Liver (tissue), 8 donors: ENCODE measurements at regions not wholly inside any gene's neighbourhood (a gene's known extent, or its start where the extent isn't known, plus 50 kb on each side); places are given as distances from the start of the nearest gene placed in this dataset.
"Not testable (repeated sequence)": the region's sequence is repeated elsewhere in the genome, so short reads cannot be mapped to it uniquely, and the experiment has no call there.

Experiments
- DNase-seq: peaks from one replicate; pipeline ENCODE4 v3.0.0-alpha.2; 2017; ENCODE audit warnings: low spot score
- H3K27ac ChIP-seq, 2 donors: one replicate each; pipeline ENCODE4 v1.7.0; 2013; ENCODE audit warnings: inconsistent platforms in 2 of 2, low read length in 2 of 2, control low read depth in 1 of 2, low read depth in 1 of 2, mild to moderate bottlenecking in 1 of 2
- H3K27me3 ChIP-seq, 4 donors: one replicate each; pipeline versions ENCODE4 v1.6.1 to v1.7.0; 2013; ENCODE audit warnings: low read length in 3 of 4, inconsistent platforms in 1 of 4, mild to moderate bottlenecking in 1 of 4, moderate library complexity in 1 of 4; ENCODE audit not compliant: control insufficient read depth in 4 of 4, insufficient read depth in 4 of 4
- H3K36me3 ChIP-seq, 4 donors: one replicate each; pipeline versions ENCODE4 v1.6.1 to v1.7.0; 2013; ENCODE audit warnings: low read length in 3 of 4, mild to moderate bottlenecking in 3 of 4, low read depth in 1 of 4, moderate library complexity in 1 of 4; ENCODE audit not compliant: control insufficient read depth in 4 of 4, insufficient read depth in 3 of 4
- H3K4me1 ChIP-seq, 4 donors: one replicate each; pipeline versions ENCODE4 v1.6.1 to v1.7.0; 2013; ENCODE audit warnings: low read length in 3 of 4, mild to moderate bottlenecking in 3 of 4, moderate library complexity in 1 of 4; ENCODE audit not compliant: control insufficient read depth in 4 of 4, insufficient read depth in 4 of 4
- H3K4me3 ChIP-seq, 3 donors: one replicate each; pipeline versions ENCODE4 v1.6.1 to v1.7.0; 2013; ENCODE audit warnings: low read length in 3 of 3, control low read depth in 1 of 3, low read depth in 1 of 3, mild to moderate bottlenecking in 1 of 3
- H3K9ac ChIP-seq, 2 donors: one replicate each; pipeline ENCODE4 v1.7.0; 2013; ENCODE audit warnings: low read length in 2 of 2, mild to moderate bottlenecking in 2 of 2, moderate library complexity in 2 of 2, control low read depth in 1 of 2, low read depth in 1 of 2
- H3K9me3 ChIP-seq, 4 donors: one replicate each; pipeline versions ENCODE4 v1.6.1 to v1.7.0; 2013; ENCODE audit warnings: low read length in 3 of 4; ENCODE audit not compliant: control insufficient read depth in 4 of 4
- EGR1 ChIP-seq, 2 donors: IDR thresholded peaks; 2 replicates each; pipeline ENCODE4 v1.6.1; 2016 to 2018; ENCODE audit warnings: antibody characterized with exemption in 2 of 2, low read depth in 2 of 2
- FOXA1 ChIP-seq: IDR thresholded peaks from 2 replicates; pipeline ENCODE4 v1.6.1; 2016; ENCODE audit warnings: antibody characterized with exemption
- FOXA2 ChIP-seq: IDR thresholded peaks from 2 replicates; pipeline ENCODE4 v1.6.1; 2016; ENCODE audit warnings: antibody characterized with exemption
- GABPA ChIP-seq, 2 donors: IDR thresholded peaks in 1 of 2; conservative IDR thresholded peaks in 1 of 2; 2 replicates each; pipeline ENCODE4 v1.6.1; 2016; ENCODE audit warnings: antibody characterized with exemption in 2 of 2, mild to moderate bottlenecking in 1 of 2, moderate library complexity in 1 of 2
- HNF4A ChIP-seq, 2 donors: conservative IDR thresholded peaks; 2 replicates each; pipeline ENCODE4 v1.6.1; 2016; ENCODE audit warnings: antibody characterized with exemption in 2 of 2, mild to moderate bottlenecking in 2 of 2
- HNF4G ChIP-seq: IDR thresholded peaks from 2 replicates; pipeline ENCODE4 v1.6.1; 2016; ENCODE audit warnings: antibody characterized with exemption
- NR2F2 ChIP-seq: IDR thresholded peaks from 2 replicates; pipeline ENCODE4 v1.6.1; 2016; ENCODE audit warnings: antibody characterized with exemption
- RAD21 ChIP-seq, 2 donors: IDR thresholded peaks; 2 replicates each; pipeline ENCODE4 v1.6.1; 2016; ENCODE audit warnings: antibody characterized with exemption in 2 of 2, mild to moderate bottlenecking in 2 of 2
- RXRA ChIP-seq, 2 donors: IDR thresholded peaks; 2 replicates each; pipeline ENCODE4 v1.6.1; 2017 to 2018; ENCODE audit warnings: antibody characterized with exemption in 2 of 2, mild to moderate bottlenecking in 1 of 2
- SP1 ChIP-seq: IDR thresholded peaks from 2 replicates; pipeline ENCODE4 v1.6.1; 2018; ENCODE audit warnings: antibody characterized with exemption, mild to moderate bottlenecking
- TAF1 ChIP-seq: conservative IDR thresholded peaks from 2 replicates; pipeline ENCODE4 v1.6.1; 2016; ENCODE audit warnings: antibody characterized with exemption, mild to moderate bottlenecking
- YY1 ChIP-seq: IDR thresholded peaks from 2 replicates; pipeline ENCODE4 v1.6.1; 2016; ENCODE audit warnings: antibody characterized with exemption, mild to moderate bottlenecking
- WGBS: extraction: QIAGEN DNeasy Blood & Tissue Kit; methylation state at CpG from one replicate; pipeline ENCODE4 v1.1.7; 2013; 5-methylcytosine and 5-hydroxymethylcytosine counted together
- TF ChIP-seq, protein P1 (sequence below): IDR thresholded peaks from 2 replicates; pipeline ENCODE4 v1.6.1; 2016; ENCODE audit warnings: antibody characterized with exemption
- TF ChIP-seq, protein P2 (sequence below): IDR thresholded peaks from 2 replicates; pipeline ENCODE4 v1.6.1; 2016; ENCODE audit warnings: antibody characterized with exemption
- TF ChIP-seq, protein P3 (sequence below): IDR thresholded peaks from 2 replicates; pipeline ENCODE4 v1.6.1; 2016; ENCODE audit warnings: antibody characterized with exemption, mild to moderate bottlenecking
- TF ChIP-seq, protein P4 (sequence below): fragments of 150-350 bp; IDR thresholded peaks from 2 replicates; pipeline ENCODE4 v1.5.1; 2017; ENCODE audit warnings: improper control_type of control experiment, low read depth, low read length; ENCODE audit not compliant: missing input control
- TF ChIP-seq, protein P5 (sequence below): IDR thresholded peaks from 2 replicates; pipeline ENCODE4 v1.6.1; 2016; ENCODE audit warnings: antibody characterized with exemption
- donor health status: healthy.
- donor health status: healthy.
- donor health status: healthy.
- donor health status: healthy.
- donor health status: healthy.

DNA sequence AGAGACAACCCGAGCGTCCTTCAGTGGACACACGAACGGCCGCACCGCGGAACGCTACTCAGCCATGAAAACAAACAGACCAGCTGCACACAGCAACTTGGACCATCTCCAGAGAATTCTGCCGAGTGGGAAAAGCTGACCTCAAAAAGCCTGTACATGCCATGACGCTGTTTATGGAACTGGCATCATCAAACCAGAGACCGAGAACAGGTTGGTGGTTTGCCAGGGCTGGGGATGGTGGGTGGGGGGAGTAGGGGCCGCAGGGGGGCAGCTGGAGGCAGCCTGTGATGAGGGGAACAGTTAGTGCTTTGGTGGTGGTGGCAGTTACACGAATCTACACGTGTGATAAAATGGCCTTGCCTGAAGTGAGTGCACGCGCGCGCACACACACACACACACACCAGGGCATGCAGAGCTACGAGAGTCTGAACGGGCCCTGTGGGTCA lies 169.8 kb downstream of the LAT start:
- no peak overlapping the region for H3K9ac ChIP-seq
- TF ChIP-seq YY1 (no peak), SP1 (no peak), TAF1 (no peak), FOXA2 (no peak), GABPA (IDR thresholded peaks at IDR 0.05 in 1 of 2, conservative IDR thresholded peaks at IDR 0.05 in 1 of 2) (no peak), EGR1 (IDR thresholded peaks at IDR 0.05; ENCODE audit: low read depth in 2 of 2) (no peak), FOXA1 (no peak), HNF4A (conservative IDR thresholded peaks at IDR 0.05) (no peak), RAD21 (IDR thresholded peaks at IDR 0.05) (no peak), HNF4G (no peak), RXRA (IDR thresholded peaks at IDR 0.05) (no peak), NR2F2 (no peak)
- TF ChIP-seq, protein P1, sequence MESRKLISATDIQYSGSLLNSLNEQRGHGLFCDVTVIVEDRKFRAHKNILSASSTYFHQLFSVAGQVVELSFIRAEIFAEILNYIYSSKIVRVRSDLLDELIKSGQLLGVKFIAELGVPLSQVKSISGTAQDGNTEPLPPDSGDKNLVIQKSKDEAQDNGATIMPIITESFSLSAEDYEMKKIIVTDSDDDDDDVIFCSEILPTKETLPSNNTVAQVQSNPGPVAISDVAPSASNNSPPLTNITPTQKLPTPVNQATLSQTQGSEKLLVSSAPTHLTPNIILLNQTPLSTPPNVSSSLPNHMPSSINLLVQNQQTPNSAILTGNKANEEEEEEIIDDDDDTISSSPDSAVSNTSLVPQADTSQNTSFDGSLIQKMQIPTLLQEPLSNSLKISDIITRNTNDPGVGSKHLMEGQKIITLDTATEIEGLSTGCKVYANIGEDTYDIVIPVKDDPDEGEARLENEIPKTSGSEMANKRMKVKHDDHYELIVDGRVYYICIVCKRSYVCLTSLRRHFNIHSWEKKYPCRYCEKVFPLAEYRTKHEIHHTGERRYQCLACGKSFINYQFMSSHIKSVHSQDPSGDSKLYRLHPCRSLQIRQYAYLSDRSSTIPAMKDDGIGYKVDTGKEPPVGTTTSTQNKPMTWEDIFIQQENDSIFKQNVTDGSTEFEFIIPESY: no peak
- TF ChIP-seq, protein P2, sequence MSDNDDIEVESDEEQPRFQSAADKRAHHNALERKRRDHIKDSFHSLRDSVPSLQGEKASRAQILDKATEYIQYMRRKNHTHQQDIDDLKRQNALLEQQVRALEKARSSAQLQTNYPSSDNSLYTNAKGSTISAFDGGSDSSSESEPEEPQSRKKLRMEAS: no peak
- TF ChIP-seq, protein P3, sequence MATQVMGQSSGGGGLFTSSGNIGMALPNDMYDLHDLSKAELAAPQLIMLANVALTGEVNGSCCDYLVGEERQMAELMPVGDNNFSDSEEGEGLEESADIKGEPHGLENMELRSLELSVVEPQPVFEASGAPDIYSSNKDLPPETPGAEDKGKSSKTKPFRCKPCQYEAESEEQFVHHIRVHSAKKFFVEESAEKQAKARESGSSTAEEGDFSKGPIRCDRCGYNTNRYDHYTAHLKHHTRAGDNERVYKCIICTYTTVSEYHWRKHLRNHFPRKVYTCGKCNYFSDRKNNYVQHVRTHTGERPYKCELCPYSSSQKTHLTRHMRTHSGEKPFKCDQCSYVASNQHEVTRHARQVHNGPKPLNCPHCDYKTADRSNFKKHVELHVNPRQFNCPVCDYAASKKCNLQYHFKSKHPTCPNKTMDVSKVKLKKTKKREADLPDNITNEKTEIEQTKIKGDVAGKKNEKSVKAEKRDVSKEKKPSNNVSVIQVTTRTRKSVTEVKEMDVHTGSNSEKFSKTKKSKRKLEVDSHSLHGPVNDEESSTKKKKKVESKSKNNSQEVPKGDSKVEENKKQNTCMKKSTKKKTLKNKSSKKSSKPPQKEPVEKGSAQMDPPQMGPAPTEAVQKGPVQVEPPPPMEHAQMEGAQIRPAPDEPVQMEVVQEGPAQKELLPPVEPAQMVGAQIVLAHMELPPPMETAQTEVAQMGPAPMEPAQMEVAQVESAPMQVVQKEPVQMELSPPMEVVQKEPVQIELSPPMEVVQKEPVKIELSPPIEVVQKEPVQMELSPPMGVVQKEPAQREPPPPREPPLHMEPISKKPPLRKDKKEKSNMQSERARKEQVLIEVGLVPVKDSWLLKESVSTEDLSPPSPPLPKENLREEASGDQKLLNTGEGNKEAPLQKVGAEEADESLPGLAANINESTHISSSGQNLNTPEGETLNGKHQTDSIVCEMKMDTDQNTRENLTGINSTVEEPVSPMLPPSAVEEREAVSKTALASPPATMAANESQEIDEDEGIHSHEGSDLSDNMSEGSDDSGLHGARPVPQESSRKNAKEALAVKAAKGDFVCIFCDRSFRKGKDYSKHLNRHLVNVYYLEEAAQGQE: no peak
- TF ChIP-seq, protein P4, sequence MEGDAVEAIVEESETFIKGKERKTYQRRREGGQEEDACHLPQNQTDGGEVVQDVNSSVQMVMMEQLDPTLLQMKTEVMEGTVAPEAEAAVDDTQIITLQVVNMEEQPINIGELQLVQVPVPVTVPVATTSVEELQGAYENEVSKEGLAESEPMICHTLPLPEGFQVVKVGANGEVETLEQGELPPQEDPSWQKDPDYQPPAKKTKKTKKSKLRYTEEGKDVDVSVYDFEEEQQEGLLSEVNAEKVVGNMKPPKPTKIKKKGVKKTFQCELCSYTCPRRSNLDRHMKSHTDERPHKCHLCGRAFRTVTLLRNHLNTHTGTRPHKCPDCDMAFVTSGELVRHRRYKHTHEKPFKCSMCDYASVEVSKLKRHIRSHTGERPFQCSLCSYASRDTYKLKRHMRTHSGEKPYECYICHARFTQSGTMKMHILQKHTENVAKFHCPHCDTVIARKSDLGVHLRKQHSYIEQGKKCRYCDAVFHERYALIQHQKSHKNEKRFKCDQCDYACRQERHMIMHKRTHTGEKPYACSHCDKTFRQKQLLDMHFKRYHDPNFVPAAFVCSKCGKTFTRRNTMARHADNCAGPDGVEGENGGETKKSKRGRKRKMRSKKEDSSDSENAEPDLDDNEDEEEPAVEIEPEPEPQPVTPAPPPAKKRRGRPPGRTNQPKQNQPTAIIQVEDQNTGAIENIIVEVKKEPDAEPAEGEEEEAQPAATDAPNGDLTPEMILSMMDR: no peak
- H3K4me3 ChIP-seq: no peak overlapping the region
- no peak for DNase-seq
- H3K4me1 ChIP-seq: peaks cover 0 to 4% (median 2%) of the 10 kb centered on the region in 4 donors
- H3K27me3 ChIP-seq: no peaks in the 10 kb centered on the region
- WGBS: 79% methylated on average over 20 of the region's 20 CpGs
- H3K36me3 ChIP-seq: peaks cover 0 to 7% (median 0%) of the 10 kb centered on the region in 4 donors
- H3K9me3 ChIP-seq: no peaks in the 10 kb centered on the region
- no peak overlapping the region for H3K27ac ChIP-seq

DNA sequence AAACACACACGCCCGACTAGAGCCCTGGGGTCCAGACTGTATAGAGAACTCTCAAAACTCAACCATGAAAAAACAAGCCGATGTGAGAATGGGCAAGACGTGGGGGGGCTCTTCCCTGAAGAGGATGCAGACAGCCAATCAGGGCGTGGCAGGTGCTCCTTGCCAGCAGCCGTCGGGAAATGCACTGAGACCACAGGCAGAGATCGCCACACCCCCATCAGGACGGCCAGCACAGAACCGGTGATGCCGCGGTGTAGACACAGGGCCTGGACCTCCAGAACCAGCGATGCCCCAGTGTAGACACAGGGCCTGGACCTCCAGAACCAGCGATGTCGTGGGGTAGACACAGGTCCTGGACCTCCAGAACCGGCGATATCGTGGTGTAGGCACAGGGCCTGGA lies 169.2 kb downstream of the LAT start:
- Histone ChIP-seq H3K27ac (no peak overlapping the region), H3K9me3 (no peaks in the 10 kb centered on the region), H3K4me1 (peaks cover 0 to 4% (median 4%) of the 10 kb centered on the region in 4 donors), H3K36me3 (peaks cover 0 to 7% (median 0%) of the 10 kb centered on the region in 4 donors), H3K27me3 (no peaks in the 10 kb centered on the region), H3K4me3 (no peak overlapping the region), H3K9ac (no peak overlapping the region)
- DNase-seq: no peak
- 91% methylated on average over 18 of the region's 18 CpGs for WGBS
- no peak for TF ChIP-seq GABPA (IDR thresholded peaks at IDR 0.05 in 1 of 2, conservative IDR thresholded peaks at IDR 0.05 in 1 of 2)
- TF ChIP-seq, protein P1: no peak
- no peak for TF ChIP-seq YY1
- TF ChIP-seq, protein P5, sequence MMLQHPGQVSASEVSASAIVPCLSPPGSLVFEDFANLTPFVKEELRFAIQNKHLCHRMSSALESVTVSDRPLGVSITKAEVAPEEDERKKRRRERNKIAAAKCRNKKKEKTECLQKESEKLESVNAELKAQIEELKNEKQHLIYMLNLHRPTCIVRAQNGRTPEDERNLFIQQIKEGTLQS: no peak
- TF ChIP-seq SP1: no peak
- no peak for TF ChIP-seq TAF1
- no peak for TF ChIP-seq RAD21 (IDR thresholded peaks at IDR 0.05)

DNA sequence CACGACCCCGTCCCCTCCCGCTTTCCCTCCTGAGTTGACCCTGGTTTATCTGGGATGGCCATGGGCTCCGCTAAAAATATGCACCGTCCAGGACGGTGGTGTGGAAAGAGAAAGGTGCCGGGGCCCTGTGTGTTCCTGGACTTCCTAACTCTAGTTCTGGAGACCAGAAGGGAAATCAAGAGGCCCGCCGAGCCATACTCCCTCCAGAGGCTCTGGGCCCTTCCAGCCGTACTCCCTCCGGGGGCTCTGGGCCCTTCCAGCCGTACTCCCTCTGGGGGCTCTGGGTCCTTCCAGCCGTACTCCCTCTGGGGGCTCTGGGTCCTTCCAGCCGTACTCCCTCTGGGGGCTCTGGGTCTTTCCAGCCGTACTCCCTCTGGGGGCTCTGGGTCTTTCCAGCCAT lies 168.5 kb downstream of the LAT start:
- DNase-seq, H3K27ac ChIP-seq, H3K27me3 ChIP-seq, H3K9ac ChIP-seq, H3K36me3 ChIP-seq, H3K9me3 ChIP-seq, H3K4me3 ChIP-seq: not testable (repeated sequence)
- peaks cover 2 to 11% (median 7%) of the 10 kb centered on the region in 4 donors for H3K4me1 ChIP-seq
- 87% methylated on average over 15 of the region's 15 CpGs for WGBS
